H1 (cell line): ENCODE measurements at regions not wholly inside any gene's neighbourhood (a gene's known extent, or its start where the extent isn't known, plus 50 kb on each side); places are given as distances from the start of the nearest gene placed in this dataset.

Experiments
- CTBP2 ChIP-seq: IDR thresholded peaks from 2 replicates; pipeline ENCODE4 v1.7.0; 2011; ENCODE audit warnings: borderline replicate concordance, mild to moderate bottlenecking, moderate library complexity, mixed read lengths, low read length; ENCODE audit not compliant: insufficient read depth, insufficient read length
- SIRT6 ChIP-seq: IDR thresholded peaks from one replicate; pipeline ENCODE4 v1.7.1; 2012; ENCODE audit warnings: low read length, inconsistent platforms
- TCF12 ChIP-seq: IDR thresholded peaks from 2 replicates; pipeline ENCODE4 v1.6.1; 2011; ENCODE audit warnings: low read depth, mild to moderate bottlenecking, low read length

DNA sequence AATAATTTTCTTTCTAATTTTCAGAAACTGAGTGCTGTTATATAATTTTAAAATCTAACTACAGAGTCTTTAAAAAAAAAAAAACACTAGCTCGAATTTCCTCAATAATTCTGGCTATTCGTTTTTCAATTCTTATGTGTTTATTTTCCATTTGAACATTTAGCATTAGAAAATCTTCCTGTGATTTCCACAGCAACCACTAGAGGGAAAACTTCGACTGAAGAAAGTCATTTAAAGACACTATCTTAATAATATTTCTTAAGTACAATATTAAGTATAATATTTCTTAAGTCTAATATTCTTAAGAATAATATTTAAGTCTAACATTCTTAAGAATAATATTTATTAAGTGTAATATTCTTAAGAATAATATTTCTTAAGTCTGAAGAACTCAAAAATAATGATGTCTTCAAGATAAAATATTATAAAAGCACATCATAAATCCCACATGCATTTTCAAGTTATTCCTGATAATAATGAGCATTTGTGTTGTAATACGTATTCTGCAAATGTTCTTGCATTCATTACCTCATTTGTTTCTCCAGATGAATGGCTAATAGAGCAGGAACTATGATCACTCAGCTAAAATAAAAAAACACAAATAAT is 118.4 kb upstream of the WDR17 start (continued):
- TF ChIP-seq CTBP2, result no peak
- TF ChIP-seq TCF12, result no peak
- TF ChIP-seq SIRT6, result no peak
